T-cell (primary cell): ENCODE measurements at regions not wholly inside any gene's neighbourhood (a gene's known extent, or its start where the extent isn't known, plus 50 kb on each side); places are given as distances from the start of the nearest gene placed in this dataset.
"Not testable (repeated sequence)": the region's sequence is repeated elsewhere in the genome, so short reads cannot be mapped to it uniquely, and the experiment has no call there.

Experiments
- ATAC-seq, 4 experiments: fragments of 200-7000 bp in 3 of 4; fragments of 150-1000 bp in 1 of 4; cut with Tn5 transposase; replicated peaks in 1 of 4; 1 replicate in 3 of 4; 2 replicates in 1 of 4; pipeline ENCODE4 v1.10.0; 2021; ENCODE audit warnings: moderate library complexity in 3 of 4, mild to moderate bottlenecking in 2 of 4, moderate number of reproducible peaks in 1 of 4
- CTCF ChIA-PET, 2 donors: fragments of 300-600 bp; sonication (Branson Sonifier 250); formaldehyde crosslinking; loops; one replicate each; lab custom pipeline; 2022; ENCODE audit warnings: antibody characterized with exemption in 2 of 2; lab: Charles Lee
- POLR2A ChIA-PET, 2 donors: fragments of 300-600 bp; sonication (Branson Sonifier 250); formaldehyde crosslinking; loops; one replicate each; lab custom pipeline; 2022; ENCODE audit warnings: antibody characterized with exemption in 2 of 2; lab: Charles Lee
- DNase-seq, 35 experiments: peaks; one replicate each; pipeline versions ENCODE4 v3.0.0 to v3.0.0-alpha.2; 2013 to 2023
- H3K27ac ChIP-seq: one replicate; pipeline ENCODE4 v1.5.1; 2013; ENCODE audit warnings: low read length
- H3K27me3 ChIP-seq, 2 experiments: replicated peaks in 1 of 2; 1 replicate in 1 of 2; 2 replicates in 1 of 2; pipeline versions ENCODE4 v1.6.1 to v1.7.0; 2013; ENCODE audit warnings: low read length in 1 of 2, mixed read lengths in 1 of 2; ENCODE audit not compliant: control insufficient read depth in 2 of 2, insufficient read depth in 2 of 2; ENCODE audit errors: extremely low read depth in 1 of 2
- H3K36me3 ChIP-seq, 2 donors: 1 replicate in 1 of 2; 2 replicates in 1 of 2; pipeline versions ENCODE4 v1.6.1 to v1.7.0; 2013; ENCODE audit warnings: low read length in 1 of 2; ENCODE audit not compliant: control insufficient read depth in 2 of 2, insufficient read depth in 1 of 2; ENCODE audit errors: extremely low read depth in 1 of 2
- H3K4me1 ChIP-seq, 2 experiments: 1 replicate in 1 of 2; 2 replicates in 1 of 2; pipeline versions ENCODE4 v1.6.1 to v1.7.0; 2013; ENCODE audit warnings: low read length in 2 of 2, mixed read lengths in 1 of 2; ENCODE audit not compliant: insufficient read depth in 2 of 2, control insufficient read depth in 1 of 2; ENCODE audit errors: extremely low read depth in 1 of 2
- H3K4me3 ChIP-seq, 2 donors: 1 replicate in 1 of 2; 2 replicates in 1 of 2; pipeline versions ENCODE4 v1.5.1 to v1.7.0; 2013; ENCODE audit warnings: mild to moderate bottlenecking in 2 of 2, low read length in 1 of 2, moderate library complexity in 1 of 2; ENCODE audit not compliant: control insufficient read depth in 1 of 2; ENCODE audit errors: extremely low read depth in 1 of 2
- H3K9me3 ChIP-seq: 2 replicates; pipeline ENCODE4 v1.7.0; 2013
- H3K27ac Mint-ChIP-seq, 2 donors: one replicate each; pipeline ENCODE4 v1.8.0; 2020 to 2021; ENCODE audit warnings: mild to moderate bottlenecking in 2 of 2, mixed read lengths in 2 of 2
- H3K27me3 Mint-ChIP-seq, 2 donors: one replicate each; pipeline ENCODE4 v1.8.0; 2021 to 2022; ENCODE audit warnings: mixed read lengths in 2 of 2
- H3K36me3 Mint-ChIP-seq: one replicate; pipeline ENCODE4 v1.8.0; 2021; ENCODE audit warnings: mixed read lengths
- H3K4me1 Mint-ChIP-seq, 3 donors: one replicate each; pipeline ENCODE4 v1.8.0; 2020 to 2022; ENCODE audit warnings: mixed read lengths in 3 of 3, mild to moderate bottlenecking in 1 of 3
- H3K4me3 Mint-ChIP-seq, 3 donors: one replicate each; pipeline ENCODE4 v1.8.0; 2020 to 2022; ENCODE audit warnings: mild to moderate bottlenecking in 3 of 3, mixed read lengths in 3 of 3, moderate library complexity in 3 of 3
- H3K9me3 Mint-ChIP-seq, 3 donors: one replicate each; pipeline ENCODE4 v1.8.0; 2020 to 2022; ENCODE audit warnings: mixed read lengths in 3 of 3
- WGBS: methylation state at CpG from one replicate; pipeline ENCODE4 v1.1.5; 2013; ENCODE audit warnings: missing lambda C conversion rate; ENCODE audit not compliant: insufficient coverage; 5-methylcytosine and 5-hydroxymethylcytosine counted together

DNA sequence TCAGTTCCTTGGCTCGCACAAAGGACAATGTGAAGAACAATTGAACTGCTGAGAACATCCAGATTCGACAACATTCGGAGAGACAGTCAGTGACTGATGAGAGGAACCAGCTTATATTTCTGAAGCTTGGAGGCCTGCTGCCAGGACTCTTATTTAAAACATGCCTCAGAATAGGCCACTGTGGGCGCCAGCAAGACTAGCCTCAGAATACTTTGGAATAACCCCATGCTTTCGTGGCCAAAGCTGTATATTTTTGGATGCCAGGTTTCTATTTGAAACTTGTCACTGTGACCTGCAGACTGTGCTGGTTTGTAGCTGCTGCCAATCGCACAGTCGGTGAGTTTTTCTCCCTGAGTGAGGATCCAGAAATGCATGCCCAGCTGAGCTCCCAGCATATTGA, 129.9 kb upstream of the UBE3A start:
- no peaks in the 10 kb centered on the region for H3K36me3 Mint-ChIP-seq
- H3K4me1 Mint-ChIP-seq, result no peaks in the 10 kb centered on the region
- ChIA-PET CTCF (no interaction called here), POLR2A (no interaction called here)
- peaks cover 0 to 5% (median 0%) of the 10 kb centered on the region in 3 donors for H3K9me3 Mint-ChIP-seq
- no peaks in the 10 kb centered on the region for H3K9me3 ChIP-seq
- peaks cover 0 to 3% of the 10 kb centered on the region in 2 donors for H3K27me3 Mint-ChIP-seq
- H3K36me3 ChIP-seq, result no peaks in the 10 kb centered on the region
- 75% methylated on average over 5 of the region's 7 CpGs for WGBS
- no peak overlapping the region for H3K4me3 ChIP-seq
- H3K27ac ChIP-seq, result no peak overlapping the region
- peaks cover 0 to 8% of the 10 kb centered on the region in 2 experiments for H3K27me3 ChIP-seq
- no peaks in the 10 kb centered on the region for H3K4me1 ChIP-seq
- H3K4me3 Mint-ChIP-seq, result no peak overlapping the region
- DNase-seq (no peak), ATAC-seq (no peak)
- H3K27ac Mint-ChIP-seq, result no peak overlapping the region

DNA sequence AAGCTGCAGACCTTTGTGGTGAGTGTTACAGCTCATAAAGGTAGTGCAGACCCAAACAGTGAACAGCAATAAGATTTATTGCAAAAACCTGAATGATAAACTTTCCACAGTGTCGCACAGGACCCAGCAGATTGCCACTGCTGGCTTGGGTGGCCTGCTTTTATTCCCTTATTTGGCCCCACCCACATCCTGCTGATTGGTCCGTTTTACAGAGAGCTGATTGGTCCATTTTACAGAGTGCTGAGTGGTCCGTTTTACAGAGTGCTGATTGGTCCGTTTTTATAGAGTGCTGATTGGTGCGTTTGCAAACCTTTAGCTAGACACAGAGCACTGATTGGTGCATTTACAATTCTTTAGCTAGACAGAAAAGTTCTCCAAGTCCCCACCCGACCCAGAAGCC, 127.7 kb upstream of the UBE3A start:
- POLR2A ChIA-PET, CTCF ChIA-PET: not testable (repeated sequence)
- 88% methylated on average over 4 of the region's 6 CpGs for WGBS

DNA sequence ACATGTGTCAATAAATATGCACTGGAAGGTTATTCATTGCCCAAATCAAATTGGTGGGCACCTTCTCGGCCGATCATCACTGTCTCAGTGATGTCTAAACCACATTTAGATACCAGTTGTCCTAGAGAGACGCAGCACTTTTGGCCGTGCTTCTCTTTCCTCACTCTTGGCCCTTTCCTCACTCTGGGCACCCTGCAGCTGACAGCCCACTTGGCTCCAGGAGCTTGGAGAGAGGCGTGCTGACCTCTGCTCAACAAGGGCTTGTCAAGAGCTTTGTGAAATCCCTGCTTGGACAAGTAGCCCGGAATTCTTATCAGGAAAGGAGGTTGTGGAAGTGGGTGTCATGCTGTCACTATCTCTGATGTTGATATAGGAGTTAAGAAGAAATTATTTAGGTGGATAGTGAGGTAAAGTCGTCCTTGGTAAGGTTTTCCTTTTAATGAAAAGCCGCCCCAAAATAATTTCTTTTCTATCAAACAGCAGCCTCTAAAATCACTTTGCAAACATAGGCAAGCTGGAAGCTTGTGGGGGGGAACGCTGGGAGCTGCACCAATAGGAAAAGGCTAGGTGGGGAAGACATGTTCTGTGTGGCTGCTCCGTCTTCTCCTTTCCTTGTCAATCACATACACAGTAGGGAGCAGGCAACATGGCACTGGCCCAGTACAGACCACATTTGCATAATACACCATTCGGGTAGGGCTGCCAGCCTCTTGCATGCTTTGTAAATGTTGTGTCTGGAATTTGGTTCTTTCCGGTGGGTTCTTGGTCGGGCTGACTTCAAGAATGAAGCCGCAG, 126.8 kb upstream of the UBE3A start:
- DNase-seq, result no peak
- peaks cover 0 to 7% (median 5%) of the 10 kb centered on the region in 3 donors for H3K9me3 Mint-ChIP-seq
- no peak for ATAC-seq
- Histone ChIP-seq H3K4me1 (no peaks in the 10 kb centered on the region), H3K27ac (no peak overlapping the region), H3K4me3 (no peak overlapping the region), H3K36me3 (no peaks in the 10 kb centered on the region), H3K27me3 (peaks cover 0 to 8% of the 10 kb centered on the region in 2 experiments), H3K9me3 (no peaks in the 10 kb centered on the region)
- H3K4me1 Mint-ChIP-seq, result no peaks in the 10 kb centered on the region
- no peak overlapping the region for H3K27ac Mint-ChIP-seq
- WGBS, result 84% methylated on average over 9 of the region's 14 CpGs
- ChIA-PET CTCF (no interaction called here), POLR2A (no interaction called here)
- peaks cover 0 to 3% of the 10 kb centered on the region in 2 donors for H3K27me3 Mint-ChIP-seq
- no peak overlapping the region for H3K4me3 Mint-ChIP-seq
- H3K36me3 Mint-ChIP-seq, result no peaks in the 10 kb centered on the region

More for the DNA sequence above, 127.7 kb upstream of the UBE3A start:
- H3K4me3 ChIP-seq, H3K4me3 Mint-ChIP-seq, H3K4me1 ChIP-seq, DNase-seq, H3K36me3 ChIP-seq, H3K27me3 ChIP-seq, ATAC-seq, H3K27me3 Mint-ChIP-seq, H3K9me3 Mint-ChIP-seq, H3K36me3 Mint-ChIP-seq, H3K27ac ChIP-seq, H3K9me3 ChIP-seq, H3K27ac Mint-ChIP-seq, H3K4me1 Mint-ChIP-seq: not testable (repeated sequence)

DNA sequence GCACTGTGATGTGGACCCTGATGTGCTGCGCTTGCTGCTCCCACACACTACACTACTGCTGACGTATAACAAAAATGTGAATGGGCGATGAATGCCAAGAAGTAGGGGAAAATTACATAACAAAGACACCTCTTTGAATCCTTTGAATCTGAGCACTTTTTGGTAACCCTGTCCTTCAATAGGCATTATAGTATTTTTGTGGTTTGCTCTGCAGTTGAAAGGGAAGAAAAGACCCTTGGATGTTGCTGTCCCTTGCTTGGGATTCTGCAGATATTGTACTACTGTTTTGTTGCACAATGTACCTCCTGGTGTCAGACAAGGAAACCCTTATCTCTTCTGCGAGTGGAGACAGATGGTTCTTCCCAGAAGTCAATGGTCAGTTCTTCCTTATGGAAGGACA, 124.8 kb upstream of the UBE3A start:
- no peak for DNase-seq
- H3K4me1 ChIP-seq, result no peaks in the 10 kb centered on the region
- H3K27ac ChIP-seq, result no peak overlapping the region
- H3K9me3 ChIP-seq, result no peaks in the 10 kb centered on the region
- Mint-ChIP-seq H3K27me3 (no peaks in the 10 kb centered on the region), H3K36me3 (no peaks in the 10 kb centered on the region), H3K27ac (no peak overlapping the region), H3K4me1 (no peaks in the 10 kb centered on the region), H3K9me3 (peaks cover 0 to 9% (median 5%) of the 10 kb centered on the region in 3 donors), H3K4me3 (no peak overlapping the region)
- 67% methylated on average over 1 of the region's 4 CpGs for WGBS
- ChIA-PET POLR2A (no interaction called here), CTCF (no interaction called here)
- peaks cover 0 to 3% of the 10 kb centered on the region in 2 experiments for H3K27me3 ChIP-seq
- no peak for ATAC-seq
- H3K4me3 ChIP-seq, result no peak overlapping the region
- H3K36me3 ChIP-seq, result no peaks in the 10 kb centered on the region

DNA sequence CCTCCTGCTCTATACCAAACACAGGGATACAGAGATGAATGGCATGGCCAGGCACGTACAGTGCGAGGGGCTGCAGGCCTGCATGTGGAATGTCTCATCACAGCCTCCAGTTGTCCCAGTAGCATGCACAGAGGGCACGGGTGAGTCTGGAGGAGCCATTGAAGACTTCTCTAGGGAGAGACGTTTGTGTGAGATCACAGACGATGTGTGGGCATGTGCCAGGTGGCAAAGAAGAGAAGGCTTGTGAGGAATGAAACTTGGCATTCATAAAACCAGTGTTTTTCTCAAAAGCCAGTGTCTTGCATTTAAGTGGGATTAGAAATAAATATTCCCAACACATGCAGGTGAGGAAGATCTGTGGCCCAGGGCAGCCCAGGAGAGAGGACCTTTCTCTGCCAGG, 119.1 kb upstream of the UBE3A start:
- DNase-seq (no peak), ATAC-seq (no peak)
- Histone ChIP-seq H3K27me3 (peaks cover 0 to 4% of the 10 kb centered on the region in 2 experiments), H3K4me1 (no peaks in the 10 kb centered on the region), H3K9me3 (no peaks in the 10 kb centered on the region), H3K27ac (no peak overlapping the region), H3K36me3 (no peaks in the 10 kb centered on the region), H3K4me3 (no peak overlapping the region)
- Mint-ChIP-seq H3K4me1 (no peaks in the 10 kb centered on the region), H3K4me3 (no peak overlapping the region), H3K27ac (no peak overlapping the region), H3K9me3 (peaks cover 0 to 6% (median 4%) of the 10 kb centered on the region in 3 donors), H3K27me3 (peaks cover 3 to 4% of the 10 kb centered on the region in 2 donors), H3K36me3 (no peaks in the 10 kb centered on the region)
- CTCF ChIA-PET, result no interaction called here
- POLR2A ChIA-PET, result no interaction called here
- 71% methylated on average over 5 of the region's 5 CpGs for WGBS

DNA sequence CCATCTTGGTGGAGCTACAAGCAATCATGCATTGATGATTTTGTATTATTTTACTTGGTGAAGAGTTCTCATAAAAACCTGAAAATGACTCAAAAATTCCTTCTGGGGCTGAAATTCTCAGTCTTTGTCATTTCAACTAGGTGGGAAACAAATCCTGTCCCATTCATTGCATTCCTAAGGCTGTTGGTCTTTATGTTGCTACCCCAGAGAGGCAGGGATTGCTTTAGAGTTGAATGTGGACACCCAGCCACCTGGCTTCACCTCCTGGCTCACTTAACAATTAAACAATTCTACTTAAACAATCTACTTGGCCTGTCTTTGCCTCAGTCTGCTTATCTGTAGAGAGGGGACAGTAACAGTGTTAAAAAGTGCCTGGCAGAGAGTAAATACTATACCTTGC, 117.3 kb upstream of the UBE3A start:
- Mint-ChIP-seq H3K27me3 (peaks cover 3 to 4% of the 10 kb centered on the region in 2 donors), H3K9me3 (peaks cover 0 to 4% (median 4%) of the 10 kb centered on the region in 3 donors), H3K36me3 (no peaks in the 10 kb centered on the region), H3K4me1 (no peaks in the 10 kb centered on the region), H3K27ac (no peak overlapping the region), H3K4me3 (no peak overlapping the region)
- ChIA-PET CTCF (no interaction called here), POLR2A (no interaction called here)
- H3K27ac ChIP-seq, result no peak overlapping the region
- no peak overlapping the region for H3K4me3 ChIP-seq
- ATAC-seq (no peak), DNase-seq (no peak)
- no peaks in the 10 kb centered on the region for H3K36me3 ChIP-seq
- H3K9me3 ChIP-seq, result no peaks in the 10 kb centered on the region
- H3K4me1 ChIP-seq, result no peaks in the 10 kb centered on the region
- peaks cover 0 to 4% of the 10 kb centered on the region in 2 experiments for H3K27me3 ChIP-seq
